ENCODE measurements at regions not wholly inside any gene's neighbourhood (a gene's known extent, or its start where the extent isn't known, plus 50 kb on each side); places are given as distances from the start of the nearest gene placed in this dataset.

GRCh38 chr2:3962719-3963118 is 259.3 kb downstream of the DCDC2C start:
- no peak for DNase-seq

- DNase-seq = no peak
Observed at GRCh38 chr2:3965211-3965610, 261.8 kb downstream of the DCDC2C start.

- DNase-seq = no peak
Observed at GRCh38 chr2:3965953-3966352, 262.6 kb downstream of the DCDC2C start.

GRCh38 chr2:3966470-3966869 is 263.1 kb downstream of the DCDC2C start:
- no peak for DNase-seq

GRCh38 chr2:3968736-3969135 is 265.4 kb downstream of the DCDC2C start:
- DNase-seq = no peak

- DNase-seq = no peak
Observed at GRCh38 chr2:3970791-3971651, 267.6 kb downstream of the DCDC2C start.

DNA sequence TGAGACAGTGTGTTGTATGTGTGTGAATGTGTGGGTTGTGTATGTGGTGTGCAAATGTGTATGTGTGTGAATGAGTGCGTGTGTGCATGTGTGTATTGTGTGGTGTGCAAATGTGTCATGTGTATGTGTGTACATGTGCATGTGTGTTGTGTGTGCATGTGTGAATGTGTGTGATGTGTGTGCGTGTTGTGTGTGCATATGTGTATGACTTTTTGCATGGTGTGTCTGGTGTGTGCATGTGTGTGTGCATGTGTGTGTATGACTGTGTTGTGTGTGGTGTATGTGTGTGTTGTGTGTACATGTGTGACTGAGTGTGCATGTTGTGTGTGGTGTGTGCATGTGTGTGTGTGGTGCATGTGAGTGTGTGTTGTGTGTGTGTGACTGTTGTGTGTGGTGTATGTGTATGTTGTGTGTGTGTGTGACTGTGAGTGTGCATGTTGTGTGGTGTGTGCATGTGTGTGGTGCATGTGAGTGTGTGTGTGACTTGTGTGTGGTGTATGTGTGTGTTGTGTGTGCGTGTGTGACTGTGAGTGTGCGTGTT is 268.3 kb downstream of the DCDC2C start:
- DNase-seq = no peak

DNA sequence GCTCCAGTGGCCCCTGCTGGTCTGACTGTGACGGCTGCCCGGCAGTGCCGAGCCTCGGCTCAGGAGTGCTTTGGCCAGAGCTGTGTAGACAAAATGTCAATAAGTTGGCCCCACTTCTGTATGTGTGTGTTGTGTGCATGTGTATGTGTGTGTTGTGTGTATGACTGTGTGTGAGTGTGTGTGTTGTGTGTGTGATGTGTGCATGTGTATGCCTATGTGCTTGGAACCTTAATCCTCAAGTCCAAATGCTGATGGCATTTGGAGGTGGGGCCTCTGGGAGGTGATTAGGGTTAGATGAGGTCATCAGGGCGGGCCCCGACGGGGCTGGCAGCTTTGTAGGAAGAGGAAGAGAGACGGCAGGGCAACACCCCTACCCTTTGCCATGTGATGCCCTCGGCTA is 269.0 kb downstream of the DCDC2C start:
- DNase-seq = no peak

DNA sequence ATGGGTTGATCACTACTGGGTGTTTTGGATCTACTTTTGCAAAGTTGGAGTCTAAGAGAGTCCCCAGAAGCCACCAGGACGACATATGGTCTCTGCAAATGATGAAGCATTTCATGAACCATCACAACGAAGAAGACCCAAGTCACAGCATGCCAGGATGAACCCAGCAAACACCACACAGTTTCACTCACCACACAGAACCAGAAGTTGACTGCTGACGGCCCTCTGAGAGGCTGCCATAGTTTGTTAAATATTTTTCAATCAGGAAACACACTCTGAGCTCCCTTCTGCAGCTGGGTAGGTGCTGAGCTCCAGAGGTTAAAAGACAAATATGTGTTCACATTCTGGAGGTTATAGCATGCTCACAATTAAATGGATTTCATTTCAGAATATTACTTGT is 271.4 kb downstream of the DCDC2C start:
- no peak for DNase-seq

- DNase-seq = no peak
Observed at GRCh38 chr2:3981446-3981987, 278.1 kb downstream of the DCDC2C start.

DNA sequence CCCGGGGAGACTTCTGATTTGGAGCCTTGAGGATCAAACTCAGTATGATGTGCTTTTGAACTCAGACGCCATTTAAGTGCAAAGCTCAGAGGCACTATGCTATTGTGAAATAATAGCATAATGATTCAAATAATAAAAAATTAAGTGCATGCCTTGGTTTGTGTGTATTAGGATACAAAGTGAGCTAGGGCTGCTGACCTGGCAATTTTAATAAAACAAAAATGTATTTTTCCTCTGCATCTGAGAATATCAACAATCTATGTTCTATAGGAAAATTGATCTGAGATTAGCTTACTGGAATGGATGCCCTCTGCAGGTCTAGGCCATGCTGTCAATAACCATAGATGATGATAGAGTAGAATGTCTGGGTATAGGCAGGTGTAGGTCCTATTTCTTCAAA is 278.8 kb downstream of the DCDC2C start:
- DNase-seq = no peak

DNA sequence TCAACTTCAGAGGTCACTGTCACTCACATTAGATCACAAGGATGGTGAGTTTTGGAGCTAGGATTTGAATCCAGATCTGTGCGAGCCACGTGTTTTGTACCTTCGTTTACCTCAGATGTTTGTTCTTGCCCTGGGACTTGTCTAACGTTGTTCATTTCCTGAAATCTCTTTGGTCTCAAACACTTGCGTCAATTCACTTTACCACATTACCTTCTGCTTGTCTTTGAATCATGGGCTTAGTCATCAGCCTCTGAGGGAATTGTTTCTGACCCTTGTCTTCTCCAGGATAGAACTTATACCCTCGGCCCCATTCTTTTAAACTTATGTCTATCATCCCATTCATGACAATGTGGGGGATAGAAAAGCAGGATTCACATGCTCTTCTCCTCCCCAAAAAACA is 282.7 kb downstream of the DCDC2C start:
- DNase-seq = no peak

GRCh38 chr2:3986530-3987258 is 283.3 kb downstream of the DCDC2C start:
- no peak for DNase-seq

GRCh38 chr2:4002841-4003403 is 299.5 kb downstream of the DCDC2C start:
- no peak for DNase-seq

DNA sequence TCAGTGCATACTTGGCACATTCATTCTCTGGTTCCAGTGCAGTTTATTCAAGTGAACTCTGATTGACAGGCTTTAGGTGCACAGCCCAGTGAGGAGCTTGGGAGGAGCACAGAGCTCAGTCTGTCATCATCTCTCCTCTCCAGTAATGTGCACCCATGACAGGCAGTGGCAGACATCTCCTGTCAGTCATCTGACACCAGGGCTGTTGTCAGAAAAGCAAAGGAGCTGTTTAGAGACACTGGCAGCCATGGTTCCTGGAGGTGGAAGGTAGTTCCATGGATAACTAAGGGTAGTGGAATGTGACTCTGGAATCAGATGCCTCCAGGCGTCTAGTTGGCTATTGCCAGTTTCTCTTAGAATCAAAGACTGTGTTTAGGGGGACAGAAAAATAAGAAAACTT is 308.8 kb downstream of the DCDC2C start:
- no peak for DNase-seq

DNA sequence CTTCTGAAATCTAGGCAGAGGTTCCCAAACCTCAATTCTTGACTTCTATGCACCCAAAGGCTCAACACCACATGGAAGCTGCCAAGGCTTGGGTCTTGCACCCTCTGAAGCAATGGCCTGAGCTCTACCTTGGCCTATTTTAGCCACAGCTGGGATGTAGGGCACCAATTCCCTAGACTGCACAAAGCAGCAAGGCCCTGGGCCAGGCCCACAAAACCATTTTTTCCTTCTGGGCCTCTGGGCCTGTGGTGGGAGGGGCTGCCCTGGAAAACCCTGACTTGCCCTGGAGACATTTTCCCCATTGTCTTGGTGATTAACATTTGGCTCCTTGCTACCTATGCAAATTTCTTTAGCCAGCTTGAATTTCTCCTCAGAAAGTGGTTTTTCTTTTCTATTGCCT is 315.2 kb downstream of the DCDC2C start:
- DNase-seq = no peak

GRCh38 chr2:4020153-4020552 is 316.8 kb downstream of the DCDC2C start:
- no peak for DNase-seq

DNA sequence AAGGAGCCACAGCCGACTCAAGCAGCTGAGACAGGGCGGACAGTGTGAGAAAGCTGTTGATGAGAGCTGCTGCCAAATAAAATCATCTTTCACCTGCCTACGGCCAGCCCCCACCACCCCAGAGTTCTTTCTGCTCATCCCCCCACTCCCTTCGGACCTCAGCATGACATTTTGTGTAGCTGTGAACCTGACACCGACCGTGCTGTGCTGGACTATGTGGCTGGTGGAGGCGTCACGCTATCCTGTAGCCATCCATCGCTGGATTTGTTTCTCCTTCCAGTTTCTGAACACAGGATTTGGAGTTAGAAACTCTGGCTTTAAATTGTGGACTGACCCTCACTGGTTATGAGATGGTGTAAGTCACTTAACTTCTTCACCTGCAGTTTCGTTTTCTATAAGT is 317.3 kb downstream of the DCDC2C start:
- no peak for DNase-seq

DNA sequence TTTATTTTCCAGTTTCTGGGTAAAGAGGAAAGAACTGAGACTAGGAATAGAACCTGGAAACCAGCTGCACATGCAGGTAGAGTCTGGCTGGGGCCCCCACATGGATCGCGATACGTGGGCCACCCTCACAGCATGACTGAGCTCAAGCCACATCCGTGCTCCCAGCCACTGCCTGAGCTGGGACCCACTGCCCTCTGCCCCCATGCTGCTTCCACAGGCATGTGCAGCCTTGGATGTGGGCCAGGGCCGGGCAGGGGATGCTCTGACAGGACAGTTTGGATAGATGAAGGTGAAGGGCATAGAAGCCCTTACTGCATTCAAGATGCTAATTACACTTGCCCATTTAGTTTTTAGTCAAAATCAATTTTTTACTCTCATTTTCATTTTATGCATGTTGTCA is 321.2 kb downstream of the DCDC2C start:
- DNase-seq = no peak

GRCh38 chr2:4029081-4029480 is 325.7 kb downstream of the DCDC2C start:
- DNase-seq = no peak

GRCh38 chr2:4039896-4040295 is 336.5 kb downstream of the DCDC2C start:
- DNase-seq = no peak

DNA sequence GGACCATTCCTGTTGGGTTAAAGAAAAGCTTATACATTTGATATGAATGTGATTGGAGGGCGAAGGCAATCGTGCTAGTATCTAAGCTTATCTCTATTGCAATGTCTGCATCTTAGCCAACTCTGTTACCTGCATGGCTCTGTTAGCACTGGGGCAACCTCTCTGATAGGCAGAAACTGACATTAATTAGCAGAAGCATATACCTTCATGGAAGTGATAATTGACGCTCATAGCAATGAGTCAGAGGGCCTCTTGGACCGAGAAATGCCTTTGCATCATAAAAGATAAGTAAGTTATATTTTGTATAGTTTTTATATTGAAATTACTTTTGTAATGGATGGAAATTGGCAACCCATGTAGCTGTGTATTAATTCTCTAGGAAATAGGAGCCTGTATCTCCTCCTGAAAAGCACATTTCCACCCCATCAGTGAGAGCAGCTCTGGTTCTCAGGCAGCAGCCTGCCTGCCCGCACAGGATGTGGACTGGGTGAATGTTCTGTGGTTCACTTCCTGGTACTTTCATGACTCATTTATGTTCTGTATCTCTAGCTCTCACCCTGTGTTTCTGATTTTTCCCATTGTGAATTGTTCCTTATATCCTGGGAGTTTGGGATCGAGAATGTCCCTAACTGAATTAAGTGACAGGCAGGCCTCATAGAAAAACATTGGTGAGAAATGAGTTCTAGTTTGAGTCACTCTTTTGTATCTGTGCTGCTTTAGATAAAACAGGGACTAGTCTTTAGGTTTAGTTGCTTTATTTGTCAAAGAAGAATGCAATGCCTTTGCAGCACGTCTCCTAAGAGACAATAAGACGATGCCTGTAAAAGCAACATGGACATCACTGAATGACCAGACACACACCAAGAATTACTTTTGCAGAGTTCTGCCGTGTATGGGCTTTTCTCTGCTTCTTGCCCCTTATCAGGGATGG is 344.9 kb downstream of the DCDC2C start:
- no peak for DNase-seq
